MM.1S (cell line): ENCODE measurements at regions not wholly inside any gene's neighbourhood (a gene's known extent, or its start where the extent isn't known, plus 50 kb on each side); places are given as distances from the start of the nearest gene placed in this dataset.

Experiments used
- DNase-seq: peaks from one replicate; pipeline ENCODE4 v3.0.0-alpha.2; 2015
- H2AFZ ChIP-seq: fragments of 300-600 bp; sonication (generic); 2 replicates; pipeline ENCODE4 v1.6.0; 2016; ENCODE audit warnings: antibody characterized with exemption, low read length
- H3F3A ChIP-seq: fragments of 300-600 bp; sonication (generic); 2 replicates; pipeline ENCODE4 v1.6.1; 2016; ENCODE audit warnings: mild to moderate bottlenecking, antibody characterized with exemption, low read length, moderate library complexity, mixed read lengths; ENCODE audit not compliant: insufficient read depth
- H3K27ac ChIP-seq: fragments of 300-600 bp; sonication (generic); 2 replicates; pipeline ENCODE4 v1.5.1; 2016; ENCODE audit warnings: mild to moderate bottlenecking, low read length
- H3K27me3 ChIP-seq: fragments of 300-600 bp; sonication (generic); replicated peaks from 2 replicates; pipeline ENCODE4 v1.6.0; 2016; ENCODE audit warnings: low read length; ENCODE audit not compliant: insufficient read depth
- H3K36me3 ChIP-seq: fragments of 300-600 bp; sonication (generic); replicated peaks from 2 replicates; pipeline ENCODE4 v1.6.1; 2016; ENCODE audit warnings: mild to moderate bottlenecking, low read length, mixed read lengths; ENCODE audit not compliant: insufficient read depth
- H3K4me1 ChIP-seq: fragments of 300-600 bp; sonication (generic); 2 replicates; pipeline ENCODE4 v1.6.1; 2016; ENCODE audit warnings: low read length, mixed read lengths
- H3K4me2 ChIP-seq: fragments of 300-600 bp; sonication (generic); 2 replicates; pipeline ENCODE4 v1.6.0; 2016; ENCODE audit warnings: low read depth, low read length
- H3K4me3 ChIP-seq: fragments of 300-600 bp; sonication (generic); 2 replicates; pipeline ENCODE4 v1.5.1; 2016; ENCODE audit warnings: low read length, mixed read lengths
- H3K79me2 ChIP-seq: fragments of 300-600 bp; sonication (generic); 2 replicates; pipeline ENCODE4 v1.6.1; 2016; ENCODE audit warnings: mixed run types, low read length, mixed read lengths
- H3K9ac ChIP-seq: fragments of 300-600 bp; sonication (generic); 2 replicates; pipeline ENCODE4 v1.6.1; 2016; ENCODE audit warnings: low read length, mixed read lengths
- H3K9me2 ChIP-seq: fragments of 300-600 bp; sonication (generic); replicated peaks from 2 replicates; pipeline ENCODE4 v1.6.1; 2016; ENCODE audit warnings: mild to moderate bottlenecking, low read length, mixed read lengths; ENCODE audit not compliant: insufficient read depth
- H3K9me3 ChIP-seq: fragments of 300-600 bp; sonication (generic); replicated peaks from 2 replicates; pipeline ENCODE4 v1.6.1; 2016; ENCODE audit warnings: mild to moderate bottlenecking, low read length, mixed read lengths; ENCODE audit not compliant: insufficient read depth
- H4K20me1 ChIP-seq: fragments of 300-600 bp; sonication (generic); 2 replicates; pipeline ENCODE4 v1.6.1; 2016; ENCODE audit warnings: mild to moderate bottlenecking, low read length, moderate library complexity, mixed read lengths; ENCODE audit not compliant: insufficient read depth
- EZH2 ChIP-seq: fragments of 300-600 bp; sonication (generic); optimal IDR thresholded peaks from 2 replicates; pipeline ENCODE3; 2017; ENCODE audit warnings: low read depth, mild to moderate bottlenecking, antibody characterized with exemption, low read length, mixed read lengths
- EZH2phosphoT487 ChIP-seq: fragments of 300-600 bp; sonication (generic); IDR thresholded peaks from 2 replicates; pipeline ENCODE4 v1.6.1; 2018; ENCODE audit warnings: antibody characterized with exemption, low read length
- TF ChIP-seq, protein P1 (sequence below): fragments of 300-600 bp; sonication (generic); IDR thresholded peaks from 2 replicates; pipeline ENCODE4 v1.5.1; 2016; ENCODE audit warnings: antibody characterized with exemption, low read length, mixed read lengths

DNA sequence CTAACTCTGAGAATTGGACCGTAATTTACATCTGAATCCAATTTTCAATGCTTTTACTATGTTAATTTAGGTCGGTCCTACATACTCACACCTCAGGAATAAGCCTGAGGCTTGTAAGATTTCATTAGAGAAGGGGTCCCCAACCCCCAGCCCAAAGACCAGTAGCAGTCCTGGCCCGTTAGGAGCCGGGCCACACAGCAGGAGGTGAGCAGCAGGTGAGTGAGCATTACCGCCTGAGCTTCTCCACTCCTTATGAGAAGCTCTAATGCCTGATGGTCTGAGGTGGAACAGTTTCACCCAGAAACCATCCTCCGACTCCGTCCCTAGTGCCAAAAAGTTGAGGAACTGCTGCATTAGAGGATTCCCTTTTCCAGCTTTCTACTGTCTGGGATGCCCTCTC, 757.3 kb downstream of the SI start:
- no peak for DNase-seq
- Histone ChIP-seq H3K9ac (no peak overlapping the region), H3K4me3 (no peak overlapping the region), H3K27me3 (no peaks in the 10 kb centered on the region), H2AFZ (no peak overlapping the region), H3K4me2 (no peak overlapping the region), H3F3A (no peaks in the 10 kb centered on the region), H3K79me2 (no peaks in the 10 kb centered on the region), H3K9me3 (no peaks in the 10 kb centered on the region), H4K20me1 (no peaks in the 10 kb centered on the region), H3K9me2 (no peaks in the 10 kb centered on the region), H3K36me3 (no peaks in the 10 kb centered on the region), H3K27ac (no peak overlapping the region), H3K4me1 (no peaks in the 10 kb centered on the region)
- TF ChIP-seq, protein P1, sequence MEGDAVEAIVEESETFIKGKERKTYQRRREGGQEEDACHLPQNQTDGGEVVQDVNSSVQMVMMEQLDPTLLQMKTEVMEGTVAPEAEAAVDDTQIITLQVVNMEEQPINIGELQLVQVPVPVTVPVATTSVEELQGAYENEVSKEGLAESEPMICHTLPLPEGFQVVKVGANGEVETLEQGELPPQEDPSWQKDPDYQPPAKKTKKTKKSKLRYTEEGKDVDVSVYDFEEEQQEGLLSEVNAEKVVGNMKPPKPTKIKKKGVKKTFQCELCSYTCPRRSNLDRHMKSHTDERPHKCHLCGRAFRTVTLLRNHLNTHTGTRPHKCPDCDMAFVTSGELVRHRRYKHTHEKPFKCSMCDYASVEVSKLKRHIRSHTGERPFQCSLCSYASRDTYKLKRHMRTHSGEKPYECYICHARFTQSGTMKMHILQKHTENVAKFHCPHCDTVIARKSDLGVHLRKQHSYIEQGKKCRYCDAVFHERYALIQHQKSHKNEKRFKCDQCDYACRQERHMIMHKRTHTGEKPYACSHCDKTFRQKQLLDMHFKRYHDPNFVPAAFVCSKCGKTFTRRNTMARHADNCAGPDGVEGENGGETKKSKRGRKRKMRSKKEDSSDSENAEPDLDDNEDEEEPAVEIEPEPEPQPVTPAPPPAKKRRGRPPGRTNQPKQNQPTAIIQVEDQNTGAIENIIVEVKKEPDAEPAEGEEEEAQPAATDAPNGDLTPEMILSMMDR, result no peak
- no peak for TF ChIP-seq EZH2phosphoT487
- TF ChIP-seq EZH2, result no peak

- Histone ChIP-seq H4K20me1 (no peaks in the 10 kb centered on the region), H3K9me3 (no peaks in the 10 kb centered on the region), H3K79me2 (no peaks in the 10 kb centered on the region), H3K27ac (no peak overlapping the region), H3K9me2 (no peaks in the 10 kb centered on the region), H3K9ac (no peak overlapping the region), H3F3A (no peaks in the 10 kb centered on the region), H3K4me2 (no peak overlapping the region), H3K36me3 (no peaks in the 10 kb centered on the region), H3K4me3 (no peak overlapping the region), H2AFZ (no peak overlapping the region), H3K4me1 (no peaks in the 10 kb centered on the region), H3K27me3 (no peaks in the 10 kb centered on the region)
- no peak for DNase-seq
- no peak for TF ChIP-seq EZH2phosphoT487
- TF ChIP-seq EZH2, result no peak
- TF ChIP-seq, protein P1, result no peak
These were observed 772.3 kb downstream of the SI start for GRCh38 chr3:164306042-164306441.

DNA sequence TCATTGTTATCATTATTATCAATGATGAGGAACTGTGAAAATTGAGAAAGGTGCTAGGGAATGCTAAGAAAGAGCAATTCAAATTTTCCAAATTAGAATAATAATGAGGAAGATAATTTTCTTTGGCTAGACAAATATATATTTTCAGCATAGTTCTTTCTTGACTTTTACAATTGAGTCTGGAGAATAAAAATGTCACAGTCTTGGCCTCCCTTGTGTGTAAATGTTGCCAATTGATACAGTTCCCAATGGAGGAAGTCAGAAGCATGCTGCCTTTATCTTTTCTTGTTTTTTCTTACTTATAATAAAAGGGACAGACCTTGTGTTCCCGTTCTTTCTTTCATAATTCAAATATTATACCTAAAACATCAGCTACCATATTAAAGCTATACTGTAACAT, 774.4 kb downstream of the SI start:
- no peaks in the 10 kb centered on the region for H3K9me3 ChIP-seq
- no peaks in the 10 kb centered on the region for H3K9me2 ChIP-seq
- H3K4me2 ChIP-seq, result no peak overlapping the region
- no peaks in the 10 kb centered on the region for H3K79me2 ChIP-seq
- H4K20me1 ChIP-seq, result no peaks in the 10 kb centered on the region
- no peak overlapping the region for H3K9ac ChIP-seq
- no peaks in the 10 kb centered on the region for H3F3A ChIP-seq
- no peaks in the 10 kb centered on the region for H3K36me3 ChIP-seq
- no peaks in the 10 kb centered on the region for H3K27me3 ChIP-seq
- H2AFZ ChIP-seq, result no peak overlapping the region
- no peak for DNase-seq
- TF ChIP-seq, protein P1, result no peak
- no peak for TF ChIP-seq EZH2phosphoT487
- no peak for TF ChIP-seq EZH2
- H3K4me1 ChIP-seq, result no peaks in the 10 kb centered on the region
- no peak overlapping the region for H3K27ac ChIP-seq
- no peak overlapping the region for H3K4me3 ChIP-seq
